HG03159 (cell line): ENCODE measurements at regions not wholly inside any gene's neighbourhood (a gene's known extent, or its start where the extent isn't known, plus 50 kb on each side); places are given as distances from the start of the nearest gene placed in this dataset.

Source experiments
- ATAC-seq: cut with Tn5 transposase; IDR thresholded peaks from one replicate; pipeline ENCODE4 v1.9.1; 2021; ENCODE audit warnings: mild to moderate bottlenecking, moderate library complexity; ENCODE audit not compliant: unreplicated experiment

DNA sequence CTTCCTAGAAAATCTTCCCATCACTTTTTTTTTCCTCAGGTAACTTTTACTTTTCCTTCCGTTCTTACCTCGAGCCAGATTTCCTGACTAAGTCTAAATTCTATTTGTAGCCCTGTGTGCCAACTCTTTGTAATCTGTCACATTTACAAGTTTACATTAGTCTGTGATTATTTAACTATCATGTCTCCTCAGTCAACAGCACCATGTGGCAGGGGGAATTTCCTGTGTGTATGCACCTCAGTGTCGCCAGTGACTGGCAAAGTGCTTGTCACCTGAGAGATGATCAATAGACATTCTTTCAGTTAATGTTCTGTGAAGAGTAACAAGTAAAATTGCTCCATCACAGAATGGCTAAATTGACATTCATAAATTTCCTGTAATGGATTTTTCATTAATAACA lies 468.5 kb downstream of the PDGFC start:
- no peak for ATAC-seq

DNA sequence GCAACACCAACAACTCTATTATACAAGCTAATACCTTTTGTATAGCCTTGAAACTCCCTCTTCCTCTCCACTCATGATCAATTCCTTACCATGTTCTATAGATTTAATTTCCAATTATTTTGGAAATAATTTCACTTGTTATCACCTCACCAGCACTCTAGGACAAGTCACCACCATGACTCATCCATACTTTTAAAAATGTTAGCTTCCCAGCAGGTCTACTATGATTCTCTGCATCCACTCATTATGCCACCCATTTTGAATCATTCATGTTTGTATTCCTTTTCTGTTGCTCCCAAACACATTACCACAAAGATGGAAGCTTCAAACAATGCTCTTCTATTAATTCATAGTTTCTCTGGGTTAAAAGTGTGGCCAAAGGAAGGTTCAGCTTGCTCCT lies 469.6 kb downstream of the PDGFC start:
- ATAC-seq, result no peak

DNA sequence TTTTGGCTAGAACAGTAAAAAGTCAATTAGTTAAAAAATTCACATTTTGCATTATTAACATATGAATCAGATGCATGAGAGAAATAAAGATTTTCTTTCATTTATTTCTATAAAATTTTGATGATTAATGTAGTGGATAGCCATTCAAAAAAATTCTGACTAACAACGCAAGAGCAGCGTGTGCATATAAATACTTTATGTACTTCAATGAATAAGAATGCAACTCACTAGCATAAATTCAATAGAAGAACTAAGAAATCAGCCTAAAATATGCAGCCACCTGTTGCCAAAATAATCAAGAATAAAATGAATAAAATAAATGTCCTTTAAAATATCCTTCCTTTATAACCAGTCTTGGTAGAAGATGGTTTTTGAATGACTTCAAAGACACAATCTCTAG lies 471.9 kb downstream of the PDGFC start:
- no peak for ATAC-seq

DNA sequence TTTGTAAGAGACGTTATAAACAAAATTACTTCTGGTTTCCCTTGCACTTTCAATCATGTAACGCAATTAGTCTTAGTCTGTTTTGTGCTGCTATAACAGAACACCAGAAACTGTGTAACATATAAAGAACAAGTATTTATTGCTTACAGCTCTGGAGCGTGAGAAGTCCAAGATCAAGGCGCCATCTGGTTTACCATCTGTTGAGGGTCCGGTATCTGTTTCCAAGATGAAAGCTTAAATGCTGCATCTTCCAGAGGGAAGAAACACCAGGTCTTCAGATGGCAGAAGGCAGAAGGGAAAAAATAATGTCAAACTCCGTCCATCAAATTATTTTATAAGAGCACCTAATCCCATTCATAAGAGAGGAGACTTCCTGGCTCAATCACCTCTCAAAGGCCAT lies 474.1 kb downstream of the PDGFC start:
- ATAC-seq, result no peak

DNA sequence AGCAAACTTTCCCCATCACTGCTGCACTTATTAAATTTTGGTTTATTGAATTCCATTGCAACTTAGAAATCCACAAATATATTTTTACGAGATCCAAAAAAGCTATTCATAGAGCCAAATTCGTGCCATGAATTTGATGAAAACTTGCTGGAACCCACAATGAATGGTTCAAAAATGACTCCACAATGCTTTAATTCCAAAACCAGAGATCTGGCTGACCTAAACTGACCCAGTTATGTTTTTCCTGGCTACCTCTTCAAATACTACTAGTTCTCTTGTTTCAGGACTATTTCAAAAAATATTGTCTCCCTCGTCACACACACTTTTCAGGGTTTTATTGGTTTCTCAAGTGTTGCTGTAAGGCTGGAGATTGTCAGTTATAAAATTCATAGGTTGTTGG lies 474.8 kb downstream of the PDGFC start:
- ATAC-seq, result no peak

DNA sequence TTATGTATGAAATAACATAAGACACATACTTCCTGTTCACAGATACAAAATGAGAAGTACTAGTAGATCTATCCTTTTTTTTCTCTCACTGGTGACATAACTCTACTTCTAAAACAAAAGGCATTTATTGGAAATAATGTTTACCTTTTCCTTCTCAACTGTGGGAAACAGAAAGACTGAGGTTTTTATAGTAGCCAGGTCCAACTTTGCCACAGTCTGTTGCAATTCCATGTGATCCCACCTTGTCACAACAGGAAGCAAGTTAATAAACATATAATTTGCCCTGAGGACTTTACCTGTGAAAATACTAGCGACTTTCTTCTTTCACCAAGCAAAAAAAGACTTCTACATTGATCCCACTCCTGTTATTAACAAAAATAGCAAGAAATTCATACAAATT lies 475.8 kb downstream of the PDGFC start:
- ATAC-seq, result no peak

DNA sequence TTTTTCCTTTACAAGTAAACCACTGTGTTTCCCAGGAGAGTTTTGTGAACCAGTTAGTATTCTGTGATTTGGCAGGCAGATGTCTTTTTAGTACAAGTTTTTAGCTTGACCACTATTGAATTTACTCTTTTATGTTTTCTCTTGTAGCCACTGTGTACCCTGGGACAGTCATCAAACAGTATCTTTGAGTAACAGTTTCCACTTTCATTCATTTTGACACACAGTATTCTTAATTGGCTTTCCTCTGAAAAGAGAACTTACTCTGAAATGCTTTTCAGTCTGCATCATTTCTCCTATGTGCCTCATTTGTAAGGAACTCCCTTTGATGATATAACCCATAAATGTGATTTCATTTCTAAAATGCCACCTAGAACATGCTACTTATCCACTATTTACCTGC lies 476.5 kb downstream of the PDGFC start:
- ATAC-seq, result no peak

DNA sequence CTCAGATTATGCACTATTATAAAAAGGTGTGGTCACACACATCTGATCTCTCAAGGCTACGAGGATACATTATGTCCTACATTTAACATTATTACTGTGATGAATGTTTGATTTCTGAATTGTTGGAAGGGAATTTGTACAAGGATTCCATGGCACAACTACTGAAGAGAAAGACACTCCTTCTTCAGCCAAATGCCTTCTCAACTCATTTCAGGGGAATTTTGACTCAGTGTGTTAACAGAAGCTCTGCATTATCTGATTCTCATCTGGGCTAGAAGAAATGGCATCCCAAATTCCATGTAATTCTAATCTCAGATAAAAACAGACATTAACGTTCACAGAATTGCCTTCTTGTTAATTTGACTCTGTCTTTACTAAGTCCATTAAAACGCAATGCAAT lies 477.7 kb downstream of the PDGFC start:
- ATAC-seq, result no peak

DNA sequence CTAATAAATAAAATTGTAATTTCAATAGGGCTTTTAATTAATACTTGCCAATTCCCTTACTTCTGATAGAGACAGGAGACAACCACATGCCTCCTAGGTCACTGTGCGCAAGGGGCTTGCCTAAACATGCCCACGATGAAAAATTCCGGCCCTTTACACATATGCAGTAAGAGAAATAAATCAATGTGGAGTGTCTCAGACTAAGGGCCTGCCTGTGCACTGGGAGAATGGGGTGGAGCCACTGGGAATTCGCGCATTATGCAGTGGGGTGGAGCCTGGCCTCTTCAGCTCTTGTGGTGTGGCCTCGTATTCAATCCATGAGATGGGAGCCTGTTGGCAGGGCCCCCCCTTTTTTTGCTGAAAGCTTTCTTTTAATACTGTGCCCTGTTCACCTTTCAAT lies 484.5 kb downstream of the PDGFC start:
- ATAC-seq, result no peak

DNA sequence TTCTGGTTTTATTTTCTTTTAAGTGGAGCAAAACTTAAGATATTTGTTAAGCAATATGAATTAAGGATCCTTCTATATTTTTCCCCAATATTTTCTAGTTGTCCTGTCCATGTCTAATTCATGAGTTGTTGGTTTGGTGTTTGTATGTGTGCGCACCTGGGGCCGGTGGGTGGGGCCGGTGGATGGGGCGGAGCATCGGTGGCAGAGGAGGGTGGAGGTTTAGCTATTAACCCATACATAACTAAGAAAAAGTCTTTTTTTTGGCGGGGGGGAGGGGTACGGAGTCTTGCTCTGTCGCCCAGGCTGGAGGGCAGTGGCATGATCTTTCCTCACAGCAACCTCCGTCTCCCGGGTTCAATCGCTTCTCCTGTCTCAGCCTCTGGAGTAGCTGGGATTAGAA lies 489.8 kb downstream of the PDGFC start:
- ATAC-seq, result no peak

DNA sequence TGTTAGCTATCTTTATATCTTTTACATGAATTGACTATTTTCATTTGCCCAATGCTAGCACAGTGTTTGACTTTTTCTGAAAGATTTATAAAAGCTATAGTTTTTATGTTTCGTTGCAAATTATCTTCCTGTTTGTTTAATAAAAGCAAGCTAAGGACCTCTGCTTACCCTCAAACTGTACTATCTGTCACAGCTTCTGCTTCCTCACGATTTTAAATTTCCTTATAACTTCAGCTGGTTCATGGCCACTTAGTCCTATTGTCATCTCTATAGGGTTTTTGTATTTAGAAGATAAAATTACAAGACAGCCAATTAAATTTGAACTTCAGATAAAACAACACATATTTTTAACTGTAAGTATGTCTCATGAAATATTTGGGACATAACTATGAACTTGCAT lies 494.0 kb downstream of the PDGFC start:
- ATAC-seq, result no peak

DNA sequence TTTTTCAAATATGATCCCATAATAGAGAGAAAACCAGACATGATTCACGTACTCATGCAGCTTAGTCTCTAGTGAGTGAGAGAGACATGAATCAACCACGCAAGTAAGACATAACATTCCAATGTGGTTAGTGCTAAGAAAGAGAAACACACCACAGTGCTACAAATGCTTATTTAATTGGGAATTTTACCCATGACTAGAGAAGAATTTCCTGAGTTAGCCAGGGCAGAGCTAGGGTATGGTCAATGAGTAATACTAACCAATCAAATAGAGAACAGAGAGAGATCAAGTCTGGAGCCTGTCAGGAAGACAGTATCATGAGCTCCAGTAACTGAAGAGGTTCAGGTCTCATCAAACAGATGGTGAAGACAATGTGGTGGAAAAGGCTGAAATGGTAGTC lies 495.2 kb downstream of the PDGFC start:
- ATAC-seq, result no peak

DNA sequence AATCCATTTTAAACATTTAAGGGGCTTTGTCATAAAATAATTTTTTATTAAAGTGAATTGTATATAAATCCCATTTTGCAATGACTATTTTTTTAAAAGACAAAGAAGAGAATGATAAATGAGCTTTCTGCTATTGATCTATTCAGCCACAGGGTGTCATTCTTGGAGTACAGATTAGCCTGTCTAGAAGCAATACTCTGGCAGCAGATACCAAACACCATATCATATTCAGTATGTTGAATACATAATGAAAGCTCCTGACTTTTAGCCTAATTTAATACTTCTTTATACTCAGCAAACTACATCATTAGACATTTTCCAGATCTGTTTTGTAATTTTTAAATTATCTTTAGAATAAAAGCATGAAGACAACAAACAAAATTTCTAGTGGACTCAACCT lies 496.3 kb downstream of the PDGFC start:
- ATAC-seq, result no peak

DNA sequence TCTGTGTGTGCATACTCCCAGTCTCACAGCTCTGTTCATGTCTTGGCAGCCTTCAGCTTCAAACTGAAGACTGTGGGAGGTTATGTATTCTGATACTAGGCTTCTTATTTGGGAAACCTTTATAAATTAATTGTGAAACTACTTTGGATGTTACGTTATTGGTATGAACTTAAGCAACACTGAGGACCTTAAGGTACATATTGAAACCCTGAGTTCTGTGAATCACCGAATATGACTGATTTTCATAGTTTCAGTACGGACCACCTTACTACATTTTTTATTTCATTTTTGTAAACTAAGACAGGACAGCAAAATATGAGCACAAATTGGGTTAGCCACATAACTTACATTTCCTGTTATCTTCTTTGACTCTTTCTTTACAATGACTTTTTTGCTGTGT lies 498.4 kb downstream of the PDGFC start:
- no peak for ATAC-seq

DNA sequence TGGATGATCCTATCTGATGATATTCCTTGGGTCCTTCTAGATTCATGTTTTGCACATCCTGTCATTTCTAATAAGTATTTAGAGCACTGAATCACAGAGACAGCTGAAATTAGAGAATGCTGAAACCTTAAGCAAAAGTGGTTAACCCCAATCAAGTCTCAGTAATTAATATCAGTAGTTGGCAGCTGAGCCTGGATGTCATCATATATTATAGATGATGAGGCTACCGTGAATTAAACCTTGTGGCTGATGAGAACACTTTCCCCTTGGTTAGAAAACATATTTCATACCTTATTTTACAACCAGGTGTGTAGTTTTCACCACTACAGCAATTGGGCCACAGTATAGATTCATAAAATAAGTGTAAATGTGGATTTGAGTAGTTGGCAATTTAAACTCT lies 499.0 kb downstream of the PDGFC start:
- no peak for ATAC-seq

DNA sequence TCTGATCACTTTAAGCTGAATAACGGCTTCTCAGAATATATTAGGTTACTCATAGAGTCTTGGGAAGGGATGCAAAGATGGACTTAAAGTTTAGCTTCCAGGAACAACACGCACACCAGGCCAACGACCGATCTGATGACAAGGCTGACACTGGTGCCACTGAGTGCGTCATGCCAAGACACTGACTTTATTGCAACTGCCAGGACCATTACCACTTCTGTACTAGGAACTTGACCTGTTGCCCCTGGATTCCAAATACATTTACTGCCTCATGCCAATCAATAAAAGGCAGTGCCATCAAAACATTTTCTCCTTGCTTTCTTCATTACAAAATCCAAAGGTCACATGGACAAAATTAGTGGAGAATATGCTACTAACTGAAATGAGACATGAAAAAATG lies 505.9 kb upstream of the CTSO start:
- no peak for ATAC-seq

DNA sequence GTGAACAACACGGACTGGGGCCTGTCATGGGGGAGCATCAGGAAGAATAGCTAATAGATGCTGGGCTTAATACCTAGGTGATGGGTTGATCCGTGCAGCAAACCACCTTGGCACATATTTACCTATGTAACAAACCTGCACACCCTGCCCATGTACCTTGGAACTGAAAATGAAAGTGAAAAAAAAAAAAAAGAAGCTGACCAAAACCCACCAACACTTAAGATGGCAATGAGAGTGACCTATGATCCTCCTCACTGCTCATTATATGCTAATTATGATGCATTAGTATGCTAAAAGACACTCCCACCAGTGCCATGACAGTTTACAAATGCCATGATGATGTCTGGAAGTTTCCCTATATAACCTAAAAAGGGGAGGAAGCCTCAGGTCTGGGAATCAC lies 503.2 kb upstream of the CTSO start:
- no peak for ATAC-seq

DNA sequence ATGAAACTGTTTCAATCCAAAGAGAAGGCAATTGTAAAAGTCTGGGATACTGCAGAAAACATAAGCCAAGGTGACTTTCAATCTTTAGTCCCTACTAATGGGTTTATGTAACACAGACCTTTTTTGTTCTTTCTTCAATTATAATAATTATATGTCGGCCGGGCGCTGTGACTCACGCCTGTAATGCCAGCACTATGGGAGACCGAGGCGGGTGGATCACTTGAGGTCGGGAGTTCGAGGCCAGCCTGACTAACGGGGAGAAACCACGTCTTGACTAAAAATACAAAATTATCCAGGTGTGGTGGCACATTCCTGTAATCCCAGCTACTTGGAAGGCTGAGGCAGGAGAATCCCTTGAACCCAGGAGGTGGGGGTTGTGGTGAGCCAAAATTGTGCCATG lies 489.8 kb upstream of the CTSO start:
- no peak for ATAC-seq

DNA sequence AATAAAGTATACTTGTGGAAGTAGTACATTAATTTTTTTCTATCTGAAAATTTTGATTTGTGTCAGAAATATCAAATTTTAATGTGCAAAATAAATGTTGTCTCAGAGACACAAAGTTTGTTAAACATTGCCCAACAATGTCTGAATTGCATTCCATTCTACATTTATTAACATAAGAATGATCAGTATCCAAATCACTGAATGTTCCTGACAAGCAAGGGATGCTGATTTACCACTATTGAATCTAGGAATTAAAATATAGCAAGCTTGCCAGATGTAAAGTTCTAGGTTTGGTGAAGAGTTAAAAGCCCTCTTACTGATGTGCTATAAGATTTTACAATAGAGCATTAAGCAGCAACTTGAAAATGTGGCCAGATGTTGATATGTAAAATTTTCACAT lies 489.2 kb upstream of the CTSO start:
- no peak for ATAC-seq

DNA sequence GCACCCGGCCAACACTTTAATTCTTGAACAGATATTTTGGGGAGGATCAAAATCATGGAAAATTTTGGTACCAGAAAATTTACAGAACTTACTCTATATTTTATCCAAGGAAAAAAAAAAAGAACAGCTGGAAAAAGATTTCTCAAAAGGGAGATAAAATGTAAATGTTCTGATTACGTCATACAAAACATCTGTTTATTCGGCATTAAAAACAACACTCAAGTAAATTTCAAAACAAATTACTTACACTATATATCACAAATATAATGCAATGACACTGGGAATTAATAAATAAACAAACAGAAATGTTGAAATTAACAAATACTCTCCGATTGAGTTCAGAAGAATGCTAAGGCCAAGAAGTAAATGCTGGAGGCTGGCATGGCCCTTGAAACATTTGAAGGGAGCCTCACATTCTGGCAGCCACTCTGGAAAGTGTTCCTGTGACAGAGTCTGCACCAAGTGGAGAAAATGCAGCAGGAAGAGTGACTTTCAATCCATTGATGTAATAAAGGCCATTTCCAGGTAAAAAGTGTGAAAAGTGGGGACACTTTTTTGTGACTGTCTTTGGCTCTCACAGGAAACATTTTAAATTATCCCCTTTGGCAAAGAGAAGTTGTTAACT lies 486.0 kb upstream of the CTSO start:
- ATAC-seq, result no peak

DNA sequence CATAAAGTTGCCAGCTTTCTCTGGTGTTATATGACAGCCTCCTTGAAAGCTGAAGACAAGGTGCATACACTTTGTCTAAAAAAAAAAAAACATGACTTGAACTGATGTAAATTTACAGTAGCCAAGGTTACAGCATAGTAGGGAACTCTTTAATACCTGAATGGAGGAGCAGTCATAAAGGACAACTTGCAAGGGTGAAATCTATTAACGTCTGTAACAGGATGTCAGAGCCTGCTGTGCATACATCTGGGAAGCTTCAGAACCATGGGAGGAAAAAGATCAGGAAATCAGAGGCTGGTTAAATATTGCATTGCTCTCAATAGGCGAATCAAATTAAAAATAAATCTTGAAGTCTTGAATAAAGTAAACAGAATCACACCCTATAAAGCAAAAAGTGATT lies 484.0 kb upstream of the CTSO start:
- no peak for ATAC-seq

DNA sequence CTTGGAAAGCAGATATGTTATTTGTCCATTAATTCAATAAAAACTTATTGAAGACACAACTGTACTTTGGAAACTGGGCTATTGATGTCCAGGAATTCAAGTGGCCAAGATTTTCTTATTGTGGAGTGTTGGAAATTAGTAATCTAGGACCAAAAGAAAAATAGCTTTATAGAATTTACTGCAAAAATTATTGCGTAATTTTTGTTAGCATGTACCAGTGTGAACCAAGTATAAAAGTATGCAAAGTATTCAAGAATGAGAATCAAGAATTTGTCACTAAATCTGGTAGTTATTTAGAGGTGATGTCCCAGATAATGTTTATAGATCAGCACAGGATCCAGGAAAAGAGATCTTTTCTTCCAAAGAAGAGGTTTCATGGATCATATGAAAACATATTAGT lies 468.9 kb upstream of the CTSO start:
- ATAC-seq, result no peak

DNA sequence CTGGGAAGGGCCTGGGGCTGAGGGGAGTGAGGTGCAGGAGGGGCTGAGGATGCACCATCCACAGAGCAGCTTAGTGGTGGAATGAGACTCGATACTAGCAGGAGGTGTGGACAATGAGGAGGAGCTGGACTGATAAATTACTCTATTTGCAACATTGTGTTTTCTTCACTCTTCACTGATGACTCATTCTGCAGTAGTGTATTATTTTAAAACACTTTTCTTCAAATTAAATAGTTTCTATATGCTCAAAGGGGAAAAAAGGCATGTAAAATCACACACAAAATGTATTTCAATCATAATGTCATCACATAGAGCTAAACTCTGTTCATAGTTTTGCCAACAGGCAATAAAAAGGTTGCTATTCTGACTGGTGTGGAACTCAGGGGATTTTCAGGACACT lies 467.0 kb upstream of the CTSO start:
- ATAC-seq, result no peak
